ENCODE measurements at regions not wholly inside any gene's neighbourhood (a gene's known extent, or its start where the extent isn't known, plus 50 kb on each side); places are given as distances from the start of the nearest gene placed in this dataset.
A peak's percentile ranks its signal among the peaks of the same experiment; 100 is the strongest.

- no peak overlapping the region for H3K4me3 ChIP-seq (ENCODE audit: low read depth, low read length)
- in situ Hi-C loops (cut with HindIII; ENCODE audit: low sequenced_read_pairs) = no loop called here
- no peak for TF ChIP-seq CTCF (IDR thresholded peaks at IDR 0.05; ENCODE audit: low read depth, low read length)
- DNase-seq (ENCODE audit: low read depth, low spot score) = no peak
Observed at GRCh38 chr1:14189381-14189780, 409.1 kb upstream of the KAZN start.

- TF ChIP-seq CTCF (IDR thresholded peaks at IDR 0.05; ENCODE audit: low read depth, low read length) = no peak
- peak; percentile 15 for DNase-seq (ENCODE audit: low read depth, low spot score)
- H3K4me3 ChIP-seq (ENCODE audit: low read depth, low read length) = no peak overlapping the region
- in situ Hi-C loops (cut with HindIII; ENCODE audit: low sequenced_read_pairs) = no loop called here
Observed at GRCh38 chr1:14190508-14190907, 408.0 kb upstream of the KAZN start.

GRCh38 chr1:14194511-14194910 lies 404.0 kb upstream of the KAZN start:
- in situ Hi-C loops (cut with HindIII; ENCODE audit: low sequenced_read_pairs) = no loop called here
- no peak for TF ChIP-seq CTCF (IDR thresholded peaks at IDR 0.05; ENCODE audit: low read depth, low read length)
- H3K4me3 ChIP-seq (ENCODE audit: low read depth, low read length) = no peak overlapping the region
- no peak for DNase-seq (ENCODE audit: low read depth, low spot score)

GRCh38 chr1:14205066-14205465 lies 393.4 kb upstream of the KAZN start:
- H3K4me3 ChIP-seq (ENCODE audit: low read depth, low read length) = no peak overlapping the region
- in situ Hi-C loops (cut with HindIII; ENCODE audit: low sequenced_read_pairs) = no loop called here
- TF ChIP-seq CTCF (IDR thresholded peaks at IDR 0.05; ENCODE audit: low read depth, low read length) = no peak
- no peak for DNase-seq (ENCODE audit: low read depth, low spot score)

- in situ Hi-C loops (cut with HindIII; ENCODE audit: low sequenced_read_pairs) = no loop called here
- no peak for TF ChIP-seq CTCF (IDR thresholded peaks at IDR 0.05; ENCODE audit: low read depth, low read length)
- no peak for DNase-seq (ENCODE audit: low read depth, low spot score)
- H3K4me3 ChIP-seq (ENCODE audit: low read depth, low read length) = no peak overlapping the region
Observed at GRCh38 chr1:14215151-14215550, 383.3 kb upstream of the KAZN start.

GRCh38 chr1:14217384-14217783 lies 381.1 kb upstream of the KAZN start:
- peak; percentile 22 for DNase-seq (ENCODE audit: low read depth, low spot score)

More at GRCh38 chr1:14217384-14217783, 381.1 kb upstream of the KAZN start:
- TF ChIP-seq CTCF (IDR thresholded peaks at IDR 0.05; ENCODE audit: low read depth, low read length) = no peak
- no peak overlapping the region for H3K4me3 ChIP-seq (ENCODE audit: low read depth, low read length)
- in situ Hi-C loops (cut with HindIII; ENCODE audit: low sequenced_read_pairs) = no loop called here

All from astrocyte of the spinal cord (primary cell).